ENCODE measurements at regions not wholly inside any gene's neighbourhood (a gene's known extent, or its start where the extent isn't known, plus 50 kb on each side); places are given as distances from the start of the nearest gene placed in this dataset.

- no peaks in the 10 kb centered on the region for H3K36me3 ChIP-seq (ENCODE audit: control insufficient read depth, insufficient read depth, low read length)
- TF ChIP-seq, protein P1, sequence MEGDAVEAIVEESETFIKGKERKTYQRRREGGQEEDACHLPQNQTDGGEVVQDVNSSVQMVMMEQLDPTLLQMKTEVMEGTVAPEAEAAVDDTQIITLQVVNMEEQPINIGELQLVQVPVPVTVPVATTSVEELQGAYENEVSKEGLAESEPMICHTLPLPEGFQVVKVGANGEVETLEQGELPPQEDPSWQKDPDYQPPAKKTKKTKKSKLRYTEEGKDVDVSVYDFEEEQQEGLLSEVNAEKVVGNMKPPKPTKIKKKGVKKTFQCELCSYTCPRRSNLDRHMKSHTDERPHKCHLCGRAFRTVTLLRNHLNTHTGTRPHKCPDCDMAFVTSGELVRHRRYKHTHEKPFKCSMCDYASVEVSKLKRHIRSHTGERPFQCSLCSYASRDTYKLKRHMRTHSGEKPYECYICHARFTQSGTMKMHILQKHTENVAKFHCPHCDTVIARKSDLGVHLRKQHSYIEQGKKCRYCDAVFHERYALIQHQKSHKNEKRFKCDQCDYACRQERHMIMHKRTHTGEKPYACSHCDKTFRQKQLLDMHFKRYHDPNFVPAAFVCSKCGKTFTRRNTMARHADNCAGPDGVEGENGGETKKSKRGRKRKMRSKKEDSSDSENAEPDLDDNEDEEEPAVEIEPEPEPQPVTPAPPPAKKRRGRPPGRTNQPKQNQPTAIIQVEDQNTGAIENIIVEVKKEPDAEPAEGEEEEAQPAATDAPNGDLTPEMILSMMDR (IDR thresholded peaks at IDR 0.05; ENCODE audit: insufficient read depth, low read length, poor library complexity, severe bottlenecking) = no peak
- H3K27me3 ChIP-seq (ENCODE audit: control insufficient read depth, insufficient read depth, low read length) = peaks cover 2% of the 10 kb centered on the region
- no peak for DNase-seq (ENCODE audit: low read depth)
- no peak overlapping the region for H3K4me3 ChIP-seq (ENCODE audit: low read depth, low read length)
These were observed 56.3 kb downstream of the ABCC12 start for GRCh38 chr16:48099455-48099854.

DNA sequence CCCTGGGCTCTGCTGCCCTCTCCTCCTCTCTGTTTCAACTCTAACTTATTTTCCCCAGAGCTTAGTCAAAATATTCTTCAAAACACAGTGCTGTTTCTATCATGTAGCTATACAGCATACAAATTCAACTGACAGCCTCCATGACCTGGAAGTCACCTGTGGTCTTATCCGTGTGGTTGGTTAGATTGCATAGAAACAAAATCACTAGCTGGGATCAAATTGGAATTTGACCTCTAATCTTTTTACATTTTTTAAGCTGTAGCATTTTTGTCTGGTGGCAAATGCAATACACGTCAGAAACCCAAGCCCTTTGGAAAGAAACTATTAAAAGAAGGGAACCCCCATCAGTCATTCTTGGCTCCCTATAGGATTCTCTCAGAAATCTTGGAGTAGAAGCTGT, 57.3 kb downstream of the ABCC12 start:
- TF ChIP-seq, protein P1 (IDR thresholded peaks at IDR 0.05; ENCODE audit: insufficient read depth, low read length, poor library complexity, severe bottlenecking) = no peak
- H3K36me3 ChIP-seq (ENCODE audit: control insufficient read depth, insufficient read depth, low read length) = no peaks in the 10 kb centered on the region
- peaks cover 2% of the 10 kb centered on the region for H3K27me3 ChIP-seq (ENCODE audit: control insufficient read depth, insufficient read depth, low read length)
- H3K4me3 ChIP-seq (ENCODE audit: low read depth, low read length) = no peak overlapping the region
- no peak for DNase-seq (ENCODE audit: low read depth)

GRCh38 chr16:48091117-48091516, 64.7 kb downstream of the ABCC12 start:
- TF ChIP-seq, protein P1 (IDR thresholded peaks at IDR 0.05; ENCODE audit: insufficient read depth, low read length, poor library complexity, severe bottlenecking) = no peak
- no peak overlapping the region for H3K4me3 ChIP-seq (ENCODE audit: low read depth, low read length)
- DNase-seq (ENCODE audit: low read depth) = no peak
- no peaks in the 10 kb centered on the region for H3K27me3 ChIP-seq (ENCODE audit: control insufficient read depth, insufficient read depth, low read length)
- H3K36me3 ChIP-seq (ENCODE audit: control insufficient read depth, insufficient read depth, low read length) = no peaks in the 10 kb centered on the region

- TF ChIP-seq, protein P1 (IDR thresholded peaks at IDR 0.05; ENCODE audit: insufficient read depth, low read length, poor library complexity, severe bottlenecking) = no peak
- H3K36me3 ChIP-seq (ENCODE audit: control insufficient read depth, insufficient read depth, low read length) = no peaks in the 10 kb centered on the region
- no peaks in the 10 kb centered on the region for H3K27me3 ChIP-seq (ENCODE audit: control insufficient read depth, insufficient read depth, low read length)
- H3K4me3 ChIP-seq (ENCODE audit: low read depth, low read length) = no peak overlapping the region
- no peak for DNase-seq (ENCODE audit: low read depth)
These were observed 66.6 kb downstream of the ABCC12 start for GRCh38 chr16:48089053-48089792.

- Histone ChIP-seq H3K27me3 (ENCODE audit: control insufficient read depth, insufficient read depth, low read length) (no peaks in the 10 kb centered on the region), H3K4me3 (ENCODE audit: low read depth, low read length) (no peak overlapping the region), H3K36me3 (ENCODE audit: control insufficient read depth, insufficient read depth, low read length) (no peaks in the 10 kb centered on the region)
- no peak for DNase-seq (ENCODE audit: low read depth)
- TF ChIP-seq, protein P1 (IDR thresholded peaks at IDR 0.05; ENCODE audit: insufficient read depth, low read length, poor library complexity, severe bottlenecking) = no peak
These were observed 68.2 kb downstream of the ABCC12 start for GRCh38 chr16:48087639-48088038.

DNA sequence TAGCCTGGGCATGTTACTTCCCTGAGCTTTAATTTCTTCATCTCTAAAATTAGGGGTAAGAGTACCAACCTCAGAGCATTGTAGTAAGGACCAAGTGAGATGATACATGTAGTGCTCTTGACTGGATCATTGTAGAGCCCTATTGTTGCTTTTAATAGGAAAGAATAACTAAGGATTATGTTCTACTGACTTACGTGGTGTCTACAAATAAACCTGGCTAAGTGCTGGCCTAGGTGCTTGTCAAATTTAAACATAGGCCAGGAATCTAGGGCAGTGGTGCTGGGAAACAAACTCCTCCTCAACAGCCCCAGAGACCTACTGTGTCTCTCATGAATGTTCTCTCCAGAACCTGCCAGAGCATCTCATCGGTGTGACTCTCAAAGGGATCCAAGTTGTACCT, 69.4 kb downstream of the ABCC12 start:
- Histone ChIP-seq H3K36me3 (ENCODE audit: control insufficient read depth, insufficient read depth, low read length) (no peaks in the 10 kb centered on the region), H3K4me3 (ENCODE audit: low read depth, low read length) (no peak overlapping the region), H3K27me3 (ENCODE audit: control insufficient read depth, insufficient read depth, low read length) (no peaks in the 10 kb centered on the region)
- DNase-seq (ENCODE audit: low read depth) = no peak
- TF ChIP-seq, protein P1 (IDR thresholded peaks at IDR 0.05; ENCODE audit: insufficient read depth, low read length, poor library complexity, severe bottlenecking) = no peak

All from kidney epithelial cell (primary cell).